GM23338 (cell line): ENCODE measurements at regions not wholly inside any gene's neighbourhood (a gene's known extent, or its start where the extent isn't known, plus 50 kb on each side); places are given as distances from the start of the nearest gene placed in this dataset.

ENCODE experiments used
- ATAC-seq: fragments of 200-7000 bp; cut with Tn5 transposase; 3 replicates; pipeline ENCODE4 v1.9.1; 2020
- DNase-seq: peaks from one replicate; pipeline ENCODE4 v3.0.0-alpha.2; 2015; ENCODE audit warnings: low spot score
- H2AFZ ChIP-seq: fragments of 200-600 bp; sonication (generic); 2 replicates; pipeline ENCODE4 v1.8.0; 2016; ENCODE audit warnings: antibody characterized with exemption, mild to moderate bottlenecking, moderate library complexity
- H3F3A ChIP-seq: fragments of 200-600 bp; sonication (generic); replicated peaks from 2 replicates; pipeline ENCODE4 v1.8.0; 2017; ENCODE audit warnings: antibody characterized with exemption, mixed run types, low read depth
- H3K27ac ChIP-seq: fragments of 200-600 bp; sonication (generic); 2 replicates; pipeline ENCODE4 v1.6.1; 2016; ENCODE audit warnings: low read depth
- H3K27me3 ChIP-seq: fragments of 200-600 bp; sonication (generic); 2 replicates; pipeline ENCODE4 v1.8.0; 2016; ENCODE audit warnings: mild to moderate bottlenecking, mixed run types, moderate library complexity; ENCODE audit not compliant: insufficient read depth
- H3K36me3 ChIP-seq: fragments of 200-600 bp; sonication (generic); 2 replicates; pipeline ENCODE4 v1.8.0; 2016; ENCODE audit warnings: mild to moderate bottlenecking; ENCODE audit not compliant: insufficient read depth
- H3K4me1 ChIP-seq: fragments of 200-600 bp; sonication (generic); 2 replicates; pipeline ENCODE4 v1.8.0; 2016; ENCODE audit warnings: mild to moderate bottlenecking, moderate library complexity; ENCODE audit not compliant: insufficient read depth
- H3K4me2 ChIP-seq: fragments of 200-600 bp; sonication (generic); 2 replicates; pipeline ENCODE4 v1.7.1; 2017; ENCODE audit warnings: mixed run types
- H3K4me3 ChIP-seq: fragments of 200-600 bp; sonication (generic); 2 replicates; pipeline ENCODE4 v1.6.1; 2016; ENCODE audit warnings: mixed run types
- H3K79me2 ChIP-seq: fragments of 200-600 bp; sonication (generic); replicated peaks from 2 replicates; pipeline ENCODE4 v1.8.0; 2017; ENCODE audit warnings: mild to moderate bottlenecking; ENCODE audit not compliant: insufficient read depth
- H3K9me2 ChIP-seq: fragments of 200-600 bp; sonication (generic); 2 replicates; pipeline ENCODE4 v1.8.0; 2017; ENCODE audit not compliant: insufficient read depth
- H4K20me1 ChIP-seq: fragments of 200-600 bp; sonication (generic); replicated peaks from 2 replicates; pipeline ENCODE4 v1.8.0; 2017; ENCODE audit warnings: mild to moderate bottlenecking; ENCODE audit not compliant: insufficient read depth
- H3K27ac Mint-ChIP-seq: 2 replicates; pipeline ENCODE4 v1.8.0; 2020; ENCODE audit warnings: inconsistent platforms, mild to moderate bottlenecking, moderate library complexity, mixed read lengths
- H3K27me3 Mint-ChIP-seq: 3 replicates; pipeline ENCODE4 v1.8.0; 2022; ENCODE audit warnings: low read depth, mild to moderate bottlenecking, moderate library complexity, mixed read lengths, inconsistent platforms; ENCODE audit not compliant: insufficient read depth, poor library complexity
- H3K36me3 Mint-ChIP-seq: 3 replicates; pipeline ENCODE4 v1.8.0; 2021; ENCODE audit warnings: low read depth, mild to moderate bottlenecking, inconsistent platforms, moderate library complexity, mixed read lengths
- H3K4me1 Mint-ChIP-seq: 3 replicates; pipeline ENCODE4 v1.8.0; 2020; ENCODE audit warnings: mild to moderate bottlenecking, inconsistent platforms, mixed read lengths
- H3K4me3 Mint-ChIP-seq: 3 replicates; pipeline ENCODE4 v1.8.0; 2021; ENCODE audit warnings: moderate library complexity, mild to moderate bottlenecking, inconsistent platforms, mixed read lengths
- H3K9me3 Mint-ChIP-seq: 3 replicates; pipeline ENCODE4 v1.8.0; 2020; ENCODE audit warnings: moderate library complexity, mild to moderate bottlenecking, inconsistent platforms, mixed read lengths
- CREB1 ChIP-seq: fragments of 250-450 bp; sonication (Bioruptor Pico); IDR thresholded peaks from 2 replicates; pipeline ENCODE4 v1.5.0; 2020; ENCODE audit warnings: low read depth, mild to moderate bottlenecking, moderate library complexity
- EZH2 ChIP-seq: fragments of 200-600 bp; sonication (generic); IDR thresholded peaks from one replicate; pipeline ENCODE4 v1.8.0; 2017; ENCODE audit warnings: antibody characterized with exemption, mild to moderate bottlenecking, low read depth; ENCODE audit not compliant: unreplicated experiment
- EZH2phosphoT487 ChIP-seq: fragments of 200-600 bp; sonication (generic); IDR thresholded peaks from one replicate; pipeline ENCODE4 v1.8.1; 2018; ENCODE audit warnings: antibody characterized with exemption; ENCODE audit not compliant: unreplicated experiment
- JUNB ChIP-seq: IDR thresholded peaks from one replicate; pipeline ENCODE4 v1.6.1; 2016; ENCODE audit warnings: antibody characterized with exemption; ENCODE audit not compliant: unreplicated experiment
- NANOG ChIP-seq: IDR thresholded peaks from 2 replicates; pipeline ENCODE4 v1.6.1; 2016; ENCODE audit warnings: antibody characterized with exemption, borderline replicate concordance
- POLR2AphosphoS5 ChIP-seq: IDR thresholded peaks from 2 replicates; pipeline ENCODE4 v1.6.1; 2016; ENCODE audit warnings: antibody characterized with exemption, low read depth
- STAT1 ChIP-seq: IDR thresholded peaks from one replicate; pipeline ENCODE4 v1.6.1; 2016; ENCODE audit warnings: antibody characterized with exemption; ENCODE audit not compliant: unreplicated experiment
- ZNF114 ChIP-seq: fragments of 250-450 bp; sonication (Bioruptor Pico); IDR thresholded peaks from 2 replicates; pipeline ENCODE4 v1.5.0; 2020; ENCODE audit warnings: mild to moderate bottlenecking, moderate library complexity
- ZNF331 ChIP-seq: fragments of 250-450 bp; sonication (Bioruptor Pico); IDR thresholded peaks from 2 replicates; pipeline ENCODE4 v1.5.0; 2020; ENCODE audit warnings: low read depth, mild to moderate bottlenecking, moderate library complexity
- TF ChIP-seq, protein P1 (sequence below), 2 experiments: fragments of 200-600 bp in 1 of 2; sonication (generic) in 1 of 2; conservative IDR thresholded peaks; 2 replicates each; pipeline versions ENCODE4 v1.5.1 to v1.6.1; 2016 to 2017; ENCODE audit warnings: antibody characterized with exemption in 2 of 2, low read depth in 2 of 2, mild to moderate bottlenecking in 2 of 2, moderate library complexity in 1 of 2
- TF ChIP-seq, protein P2 (sequence below): fragments of 250-450 bp; sonication (Bioruptor Pico); IDR thresholded peaks from 2 replicates; pipeline ENCODE4 v1.5.0; 2020; ENCODE audit warnings: mild to moderate bottlenecking, moderate library complexity
- TF ChIP-seq, protein P3 (sequence below): IDR thresholded peaks from 2 replicates; pipeline ENCODE4 v1.6.1; 2016; ENCODE audit warnings: antibody characterized with exemption
- TF ChIP-seq, protein P4 (sequence below): IDR thresholded peaks from one replicate; pipeline ENCODE4 v1.6.1; 2018; ENCODE audit warnings: antibody characterized with exemption; ENCODE audit not compliant: unreplicated experiment

DNA sequence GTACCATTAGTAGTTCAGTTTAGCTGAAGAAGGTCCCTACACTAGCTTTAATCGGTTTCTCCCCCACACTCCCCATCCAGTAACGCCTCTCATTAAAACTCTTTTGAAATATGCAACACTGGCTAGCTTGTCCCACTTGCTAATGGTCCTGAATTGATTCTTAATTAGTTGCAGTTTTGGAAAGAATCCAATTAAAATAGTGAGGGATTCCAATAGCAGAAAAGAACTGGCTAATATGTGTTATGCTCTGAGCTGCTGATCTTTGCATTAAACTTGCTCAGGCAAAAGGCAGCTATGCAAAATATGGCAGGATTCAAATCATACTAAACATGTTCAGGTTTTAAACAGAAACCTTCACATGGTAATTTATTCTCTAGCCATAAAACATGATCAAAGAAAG, 252.5 kb upstream of the HNRNPA3 start:
- peaks cover 17% of the 10 kb centered on the region; the same call in 2 of the 3 replicates for H3K4me1 Mint-ChIP-seq
- Histone ChIP-seq H3K79me2 (no peaks in the 10 kb centered on the region), H3K4me3 (no peak overlapping the region), H3K36me3 (no peaks in the 10 kb centered on the region), H3K9me2 (no peaks in the 10 kb centered on the region), H3F3A (no peaks in the 10 kb centered on the region), H3K27ac (no peak overlapping the region), H3K4me2 (no peak overlapping the region), H3K4me1 (no peaks in the 10 kb centered on the region; the same call in 1 of the 2 replicates), H2AFZ (no peak overlapping the region), H4K20me1 (no peaks in the 10 kb centered on the region), H3K27me3 (no peaks in the 10 kb centered on the region)
- no peaks in the 10 kb centered on the region for H3K9me3 Mint-ChIP-seq
- H3K36me3 Mint-ChIP-seq = no peaks in the 10 kb centered on the region
- H3K4me3 Mint-ChIP-seq = no peak overlapping the region
- DNase-seq (no peak), ATAC-seq (no peak)
- H3K27ac Mint-ChIP-seq = no peak overlapping the region
- TF ChIP-seq, protein P1, sequence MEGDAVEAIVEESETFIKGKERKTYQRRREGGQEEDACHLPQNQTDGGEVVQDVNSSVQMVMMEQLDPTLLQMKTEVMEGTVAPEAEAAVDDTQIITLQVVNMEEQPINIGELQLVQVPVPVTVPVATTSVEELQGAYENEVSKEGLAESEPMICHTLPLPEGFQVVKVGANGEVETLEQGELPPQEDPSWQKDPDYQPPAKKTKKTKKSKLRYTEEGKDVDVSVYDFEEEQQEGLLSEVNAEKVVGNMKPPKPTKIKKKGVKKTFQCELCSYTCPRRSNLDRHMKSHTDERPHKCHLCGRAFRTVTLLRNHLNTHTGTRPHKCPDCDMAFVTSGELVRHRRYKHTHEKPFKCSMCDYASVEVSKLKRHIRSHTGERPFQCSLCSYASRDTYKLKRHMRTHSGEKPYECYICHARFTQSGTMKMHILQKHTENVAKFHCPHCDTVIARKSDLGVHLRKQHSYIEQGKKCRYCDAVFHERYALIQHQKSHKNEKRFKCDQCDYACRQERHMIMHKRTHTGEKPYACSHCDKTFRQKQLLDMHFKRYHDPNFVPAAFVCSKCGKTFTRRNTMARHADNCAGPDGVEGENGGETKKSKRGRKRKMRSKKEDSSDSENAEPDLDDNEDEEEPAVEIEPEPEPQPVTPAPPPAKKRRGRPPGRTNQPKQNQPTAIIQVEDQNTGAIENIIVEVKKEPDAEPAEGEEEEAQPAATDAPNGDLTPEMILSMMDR (conservative IDR thresholded peaks at IDR 0.05; ENCODE audit: low read depth in 2 of 2) = no peak
- no peak for TF ChIP-seq EZH2phosphoT487
- TF ChIP-seq NANOG = no peak
- TF ChIP-seq, protein P2, sequence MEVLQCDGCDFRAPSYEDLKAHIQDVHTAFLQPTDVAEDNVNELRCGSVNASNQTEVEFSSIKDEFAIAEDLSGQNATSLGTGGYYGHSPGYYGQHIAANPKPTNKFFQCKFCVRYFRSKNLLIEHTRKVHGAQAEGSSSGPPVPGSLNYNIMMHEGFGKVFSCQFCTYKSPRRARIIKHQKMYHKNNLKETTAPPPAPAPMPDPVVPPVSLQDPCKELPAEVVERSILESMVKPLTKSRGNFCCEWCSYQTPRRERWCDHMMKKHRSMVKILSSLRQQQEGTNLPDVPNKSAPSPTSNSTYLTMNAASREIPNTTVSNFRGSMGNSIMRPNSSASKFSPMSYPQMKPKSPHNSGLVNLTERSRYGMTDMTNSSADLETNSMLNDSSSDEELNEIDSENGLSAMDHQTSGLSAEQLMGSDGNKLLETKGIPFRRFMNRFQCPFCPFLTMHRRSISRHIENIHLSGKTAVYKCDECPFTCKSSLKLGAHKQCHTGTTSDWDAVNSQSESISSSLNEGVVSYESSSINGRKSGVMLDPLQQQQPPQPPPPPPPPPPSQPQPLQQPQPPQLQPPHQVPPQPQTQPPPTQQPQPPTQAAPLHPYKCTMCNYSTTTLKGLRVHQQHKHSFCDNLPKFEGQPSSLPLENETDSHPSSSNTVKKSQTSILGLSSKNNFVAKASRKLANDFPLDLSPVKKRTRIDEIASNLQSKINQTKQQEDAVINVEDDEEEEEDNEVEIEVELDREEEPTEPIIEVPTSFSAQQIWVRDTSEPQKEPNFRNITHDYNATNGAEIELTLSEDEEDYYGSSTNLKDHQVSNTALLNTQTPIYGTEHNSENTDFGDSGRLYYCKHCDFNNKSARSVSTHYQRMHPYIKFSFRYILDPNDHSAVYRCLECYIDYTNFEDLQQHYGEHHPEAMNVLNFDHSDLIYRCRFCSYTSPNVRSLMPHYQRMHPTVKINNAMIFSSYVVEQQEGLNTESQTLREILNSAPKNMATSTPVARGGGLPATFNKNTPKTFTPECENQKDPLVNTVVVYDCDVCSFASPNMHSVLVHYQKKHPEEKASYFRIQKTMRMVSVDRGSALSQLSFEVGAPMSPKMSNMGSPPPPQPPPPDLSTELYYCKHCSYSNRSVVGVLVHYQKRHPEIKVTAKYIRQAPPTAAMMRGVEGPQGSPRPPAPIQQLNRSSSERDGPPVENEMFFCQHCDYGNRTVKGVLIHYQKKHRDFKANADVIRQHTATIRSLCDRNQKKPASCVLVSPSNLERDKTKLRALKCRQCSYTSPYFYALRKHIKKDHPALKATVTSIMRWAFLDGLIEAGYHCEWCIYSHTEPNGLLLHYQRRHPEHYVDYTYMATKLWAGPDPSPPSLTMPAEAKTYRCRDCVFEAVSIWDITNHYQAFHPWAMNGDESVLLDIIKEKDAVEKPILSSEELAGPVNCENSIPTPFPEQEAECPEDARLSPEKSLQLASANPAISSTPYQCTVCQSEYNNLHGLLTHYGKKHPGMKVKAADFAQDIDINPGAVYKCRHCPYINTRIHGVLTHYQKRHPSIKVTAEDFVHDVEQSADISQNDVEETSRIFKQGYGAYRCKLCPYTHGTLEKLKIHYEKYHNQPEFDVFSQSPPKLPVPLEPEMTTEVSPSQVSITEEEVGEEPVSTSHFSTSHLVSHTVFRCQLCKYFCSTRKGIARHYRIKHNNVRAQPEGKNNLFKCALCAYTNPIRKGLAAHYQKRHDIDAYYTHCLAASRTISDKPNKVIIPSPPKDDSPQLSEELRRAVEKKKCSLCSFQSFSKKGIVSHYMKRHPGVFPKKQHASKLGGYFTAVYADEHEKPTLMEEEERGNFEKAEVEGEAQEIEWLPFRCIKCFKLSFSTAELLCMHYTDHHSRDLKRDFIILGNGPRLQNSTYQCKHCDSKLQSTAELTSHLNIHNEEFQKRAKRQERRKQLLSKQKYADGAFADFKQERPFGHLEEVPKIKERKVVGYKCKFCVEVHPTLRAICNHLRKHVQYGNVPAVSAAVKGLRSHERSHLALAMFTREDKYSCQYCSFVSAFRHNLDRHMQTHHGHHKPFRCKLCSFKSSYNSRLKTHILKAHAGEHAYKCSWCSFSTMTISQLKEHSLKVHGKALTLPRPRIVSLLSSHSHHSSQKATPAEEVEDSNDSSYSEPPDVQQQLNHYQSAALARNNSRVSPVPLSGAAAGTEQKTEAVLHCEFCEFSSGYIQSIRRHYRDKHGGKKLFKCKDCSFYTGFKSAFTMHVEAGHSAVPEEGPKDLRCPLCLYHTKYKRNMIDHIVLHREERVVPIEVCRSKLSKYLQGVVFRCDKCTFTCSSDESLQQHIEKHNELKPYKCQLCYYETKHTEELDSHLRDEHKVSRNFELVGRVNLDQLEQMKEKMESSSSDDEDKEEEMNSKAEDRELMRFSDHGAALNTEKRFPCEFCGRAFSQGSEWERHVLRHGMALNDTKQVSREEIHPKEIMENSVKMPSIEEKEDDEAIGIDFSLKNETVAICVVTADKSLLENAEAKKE = no peak
- no peak for TF ChIP-seq POLR2AphosphoS5
- TF ChIP-seq, protein P3, sequence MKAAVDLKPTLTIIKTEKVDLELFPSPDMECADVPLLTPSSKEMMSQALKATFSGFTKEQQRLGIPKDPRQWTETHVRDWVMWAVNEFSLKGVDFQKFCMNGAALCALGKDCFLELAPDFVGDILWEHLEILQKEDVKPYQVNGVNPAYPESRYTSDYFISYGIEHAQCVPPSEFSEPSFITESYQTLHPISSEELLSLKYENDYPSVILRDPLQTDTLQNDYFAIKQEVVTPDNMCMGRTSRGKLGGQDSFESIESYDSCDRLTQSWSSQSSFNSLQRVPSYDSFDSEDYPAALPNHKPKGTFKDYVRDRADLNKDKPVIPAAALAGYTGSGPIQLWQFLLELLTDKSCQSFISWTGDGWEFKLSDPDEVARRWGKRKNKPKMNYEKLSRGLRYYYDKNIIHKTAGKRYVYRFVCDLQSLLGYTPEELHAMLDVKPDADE = no peak
- TF ChIP-seq JUNB = no peak
- TF ChIP-seq ZNF331 (CRISPR knock-in tag) = no peak
- no peak for TF ChIP-seq STAT1
- TF ChIP-seq CREB1 (CRISPR knock-in tag) = no peak
- no peak for TF ChIP-seq EZH2
- no peak for TF ChIP-seq ZNF114 (CRISPR knock-in tag)
- TF ChIP-seq, protein P4, sequence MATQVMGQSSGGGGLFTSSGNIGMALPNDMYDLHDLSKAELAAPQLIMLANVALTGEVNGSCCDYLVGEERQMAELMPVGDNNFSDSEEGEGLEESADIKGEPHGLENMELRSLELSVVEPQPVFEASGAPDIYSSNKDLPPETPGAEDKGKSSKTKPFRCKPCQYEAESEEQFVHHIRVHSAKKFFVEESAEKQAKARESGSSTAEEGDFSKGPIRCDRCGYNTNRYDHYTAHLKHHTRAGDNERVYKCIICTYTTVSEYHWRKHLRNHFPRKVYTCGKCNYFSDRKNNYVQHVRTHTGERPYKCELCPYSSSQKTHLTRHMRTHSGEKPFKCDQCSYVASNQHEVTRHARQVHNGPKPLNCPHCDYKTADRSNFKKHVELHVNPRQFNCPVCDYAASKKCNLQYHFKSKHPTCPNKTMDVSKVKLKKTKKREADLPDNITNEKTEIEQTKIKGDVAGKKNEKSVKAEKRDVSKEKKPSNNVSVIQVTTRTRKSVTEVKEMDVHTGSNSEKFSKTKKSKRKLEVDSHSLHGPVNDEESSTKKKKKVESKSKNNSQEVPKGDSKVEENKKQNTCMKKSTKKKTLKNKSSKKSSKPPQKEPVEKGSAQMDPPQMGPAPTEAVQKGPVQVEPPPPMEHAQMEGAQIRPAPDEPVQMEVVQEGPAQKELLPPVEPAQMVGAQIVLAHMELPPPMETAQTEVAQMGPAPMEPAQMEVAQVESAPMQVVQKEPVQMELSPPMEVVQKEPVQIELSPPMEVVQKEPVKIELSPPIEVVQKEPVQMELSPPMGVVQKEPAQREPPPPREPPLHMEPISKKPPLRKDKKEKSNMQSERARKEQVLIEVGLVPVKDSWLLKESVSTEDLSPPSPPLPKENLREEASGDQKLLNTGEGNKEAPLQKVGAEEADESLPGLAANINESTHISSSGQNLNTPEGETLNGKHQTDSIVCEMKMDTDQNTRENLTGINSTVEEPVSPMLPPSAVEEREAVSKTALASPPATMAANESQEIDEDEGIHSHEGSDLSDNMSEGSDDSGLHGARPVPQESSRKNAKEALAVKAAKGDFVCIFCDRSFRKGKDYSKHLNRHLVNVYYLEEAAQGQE = no peak
- H3K27me3 Mint-ChIP-seq = peaks cover 3% of the 10 kb centered on the region
